Calu3 (cell line): ENCODE measurements at regions not wholly inside any gene's neighbourhood (a gene's known extent, or its start where the extent isn't known, plus 50 kb on each side); places are given as distances from the start of the nearest gene placed in this dataset.

Source experiments
- BruUV-seq: library from RNA; stranded (reverse); fragments of 400-500 nt; replicated peaks from 2 replicates; lab custom pipeline; 2021; lab: Mats Ljungman, UMichigan
- CTCF ChIA-PET: fragments of 300-600 bp; sonication (Branson Sonifier 250); formaldehyde crosslinking; loops from one replicate; lab custom pipeline; 2022; ENCODE audit warnings: antibody characterized with exemption; lab: Charles Lee
- DNase-seq: peaks from one replicate; pipeline ENCODE4 v3.0.0; 2022
- H3K27ac Mint-ChIP-seq: one replicate; pipeline ENCODE4 v1.8.0; 2022; ENCODE audit warnings: mixed read lengths; ENCODE audit not compliant: unreplicated experiment
- H3K27me3 Mint-ChIP-seq: one replicate; pipeline ENCODE4 v1.8.0; 2022; ENCODE audit warnings: mixed read lengths; ENCODE audit not compliant: unreplicated experiment
- H3K36me3 Mint-ChIP-seq: one replicate; pipeline ENCODE4 v1.8.0; 2022; ENCODE audit warnings: mild to moderate bottlenecking, moderate library complexity, mixed read lengths; ENCODE audit not compliant: insufficient read depth, unreplicated experiment
- H3K4me1 Mint-ChIP-seq: one replicate; pipeline ENCODE4 v1.8.0; 2022; ENCODE audit warnings: mild to moderate bottlenecking, low read depth, mixed read lengths; ENCODE audit not compliant: unreplicated experiment
- H3K4me3 Mint-ChIP-seq: one replicate; pipeline ENCODE4 v1.8.0; 2022; ENCODE audit warnings: mild to moderate bottlenecking, low read depth, moderate library complexity, mixed read lengths; ENCODE audit not compliant: unreplicated experiment
- H3K9me3 Mint-ChIP-seq: one replicate; pipeline ENCODE4 v1.8.0; 2022; ENCODE audit warnings: low read depth, mixed read lengths; ENCODE audit not compliant: unreplicated experiment
- intact Hi-C: fragments of 100-400 bp; cut with micrococcal nuclease; formaldehyde crosslinking; loops from one replicate; pipeline ENCODE4 v1.10.0; 2022; ENCODE audit not compliant: unreplicated experiment
- TF ChIP-seq, protein P1 (sequence below): fragments of 200-600 bp; IDR thresholded peaks from one replicate; pipeline ENCODE4 v1.8.0; 2022; ENCODE audit warnings: antibody characterized with exemption; ENCODE audit not compliant: unreplicated experiment

DNA sequence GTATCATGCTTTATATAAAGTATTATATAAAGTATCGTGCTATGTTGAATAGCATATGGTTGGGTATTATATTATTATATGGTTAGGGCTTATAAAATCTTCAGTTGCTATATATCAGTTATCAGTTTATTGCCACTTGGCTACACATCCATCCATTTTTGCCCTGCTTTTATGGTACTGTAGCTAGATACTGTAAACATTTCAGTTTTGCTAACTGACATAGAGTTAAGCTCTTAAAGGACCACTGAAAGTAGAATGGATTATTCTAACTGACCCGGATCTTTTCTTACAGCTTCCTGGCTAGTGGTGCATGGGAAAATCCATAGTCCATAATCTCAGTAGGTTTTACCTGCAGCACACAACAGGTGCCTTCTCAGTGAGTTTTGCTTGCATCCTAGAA is 405.3 kb upstream of the LUZP2 start:
- Mint-ChIP-seq H3K4me1 (peaks cover 8% of the 10 kb centered on the region), H3K4me3 (no peak overlapping the region), H3K27ac (no peak overlapping the region), H3K9me3 (no peaks in the 10 kb centered on the region), H3K36me3 (no peaks in the 10 kb centered on the region), H3K27me3 (no peaks in the 10 kb centered on the region)
- TF ChIP-seq, protein P1, sequence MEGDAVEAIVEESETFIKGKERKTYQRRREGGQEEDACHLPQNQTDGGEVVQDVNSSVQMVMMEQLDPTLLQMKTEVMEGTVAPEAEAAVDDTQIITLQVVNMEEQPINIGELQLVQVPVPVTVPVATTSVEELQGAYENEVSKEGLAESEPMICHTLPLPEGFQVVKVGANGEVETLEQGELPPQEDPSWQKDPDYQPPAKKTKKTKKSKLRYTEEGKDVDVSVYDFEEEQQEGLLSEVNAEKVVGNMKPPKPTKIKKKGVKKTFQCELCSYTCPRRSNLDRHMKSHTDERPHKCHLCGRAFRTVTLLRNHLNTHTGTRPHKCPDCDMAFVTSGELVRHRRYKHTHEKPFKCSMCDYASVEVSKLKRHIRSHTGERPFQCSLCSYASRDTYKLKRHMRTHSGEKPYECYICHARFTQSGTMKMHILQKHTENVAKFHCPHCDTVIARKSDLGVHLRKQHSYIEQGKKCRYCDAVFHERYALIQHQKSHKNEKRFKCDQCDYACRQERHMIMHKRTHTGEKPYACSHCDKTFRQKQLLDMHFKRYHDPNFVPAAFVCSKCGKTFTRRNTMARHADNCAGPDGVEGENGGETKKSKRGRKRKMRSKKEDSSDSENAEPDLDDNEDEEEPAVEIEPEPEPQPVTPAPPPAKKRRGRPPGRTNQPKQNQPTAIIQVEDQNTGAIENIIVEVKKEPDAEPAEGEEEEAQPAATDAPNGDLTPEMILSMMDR: no peak
- intact Hi-C loops: no loop called here
- CTCF ChIA-PET: no interaction called here
- no TSS peak for BruUV-seq
- DNase-seq: no peak

DNA sequence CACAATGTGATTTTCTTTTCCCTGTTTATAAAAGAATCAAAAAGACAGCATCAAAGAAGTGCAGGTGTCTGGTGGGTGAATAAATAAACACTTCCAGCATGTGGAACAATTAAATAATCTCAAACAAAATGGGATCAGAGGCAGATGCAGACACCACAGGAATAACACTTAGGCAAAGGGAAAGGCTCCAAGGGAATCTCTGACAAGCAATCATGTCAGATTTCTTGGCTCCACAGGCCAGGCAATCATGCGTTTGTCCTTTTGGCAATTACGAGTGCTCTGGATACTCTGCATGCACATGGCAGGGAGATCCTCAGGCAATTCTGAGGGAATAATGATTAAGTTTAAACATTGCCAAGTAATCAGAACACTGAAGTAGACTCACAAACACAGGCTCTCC is 403.5 kb upstream of the LUZP2 start:
- no peak overlapping the region for H3K27ac Mint-ChIP-seq
- intact Hi-C loops: no loop called here
- H3K9me3 Mint-ChIP-seq: no peaks in the 10 kb centered on the region
- TF ChIP-seq, protein P1: no peak
- no TSS peak for BruUV-seq
- CTCF ChIA-PET: no interaction called here
- H3K27me3 Mint-ChIP-seq: no peaks in the 10 kb centered on the region
- H3K4me1 Mint-ChIP-seq: peaks cover 8% of the 10 kb centered on the region
- DNase-seq: no peak
- H3K36me3 Mint-ChIP-seq: no peaks in the 10 kb centered on the region
- no peak overlapping the region for H3K4me3 Mint-ChIP-seq

DNA sequence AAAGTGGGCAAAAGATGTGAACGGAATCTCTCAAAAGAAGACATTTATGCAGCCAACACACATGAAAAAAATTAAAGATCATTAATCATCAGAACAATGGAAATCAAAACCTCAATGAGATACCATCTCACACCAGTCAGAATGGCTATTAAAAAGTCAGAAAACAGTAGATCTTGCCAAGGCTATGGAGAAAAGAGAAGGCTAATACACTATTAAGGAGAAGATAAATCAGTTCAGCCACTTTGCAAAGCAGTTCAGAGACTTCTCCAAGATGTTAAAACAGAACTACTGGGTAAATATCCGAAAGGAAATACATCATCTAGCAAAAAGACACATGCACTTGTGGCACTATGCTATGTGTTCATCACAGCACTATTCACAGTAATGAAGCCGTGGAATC is 388.2 kb upstream of the LUZP2 start:
- H3K4me3 Mint-ChIP-seq: no peak overlapping the region
- no peaks in the 10 kb centered on the region for H3K36me3 Mint-ChIP-seq
- H3K27ac Mint-ChIP-seq: no peak overlapping the region
- CTCF ChIA-PET: no interaction called here
- DNase-seq: no peak
- no peaks in the 10 kb centered on the region for H3K27me3 Mint-ChIP-seq
- BruUV-seq: no TSS peak
- TF ChIP-seq, protein P1: no peak
- H3K9me3 Mint-ChIP-seq: peaks cover 6% of the 10 kb centered on the region
- intact Hi-C loops: no loop called here
- no peaks in the 10 kb centered on the region for H3K4me1 Mint-ChIP-seq

DNA sequence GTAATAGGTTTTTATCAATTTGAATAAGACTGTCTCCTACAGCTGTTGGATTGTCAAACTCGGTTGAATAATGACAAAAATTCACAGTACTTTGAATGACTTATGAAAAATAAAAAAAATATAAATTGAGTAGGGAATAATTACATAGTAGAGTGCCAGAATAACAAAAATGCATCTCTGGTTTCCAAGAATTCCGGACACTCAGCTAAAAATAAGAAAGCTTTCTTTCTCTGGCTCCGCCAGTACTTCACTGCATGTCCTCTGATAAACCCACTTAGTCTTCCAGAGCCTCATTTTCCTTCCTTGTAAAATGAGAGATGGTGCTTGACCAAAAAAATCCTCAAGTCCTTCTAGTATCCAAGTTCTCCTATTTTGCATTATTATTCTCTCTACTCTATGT is 374.6 kb upstream of the LUZP2 start:
- no peak overlapping the region for H3K27ac Mint-ChIP-seq
- no TSS peak for BruUV-seq
- no peaks in the 10 kb centered on the region for H3K9me3 Mint-ChIP-seq
- intact Hi-C loops: no loop called here
- TF ChIP-seq, protein P1: no peak
- DNase-seq: no peak
- H3K4me3 Mint-ChIP-seq: no peak overlapping the region
- H3K27me3 Mint-ChIP-seq: no peaks in the 10 kb centered on the region
- no peaks in the 10 kb centered on the region for H3K4me1 Mint-ChIP-seq
- H3K36me3 Mint-ChIP-seq: no peaks in the 10 kb centered on the region
- CTCF ChIA-PET: no interaction called here
